K562 (cell line): ENCODE measurements at regions not wholly inside any gene's neighbourhood (a gene's known extent, or its start where the extent isn't known, plus 50 kb on each side); places are given as distances from the start of the nearest gene placed in this dataset.
A peak's percentile ranks its signal among the peaks of the same experiment; 100 is the strongest.

Source experiments
- ADNP ChIP-seq: fragments of 200-800 bp; sonication (Bioruptor generic); IDR thresholded peaks from 2 replicates; pipeline ENCODE4 v1.6.1; 2016; ENCODE audit warnings: missing genetic modification characterization, missing compliant biosample characterization
- ARID2 ChIP-seq: fragments of 450-650 bp; IDR thresholded peaks from 2 replicates; pipeline ENCODE4 v1.6.1; 2017; ENCODE audit warnings: antibody characterized with exemption, mild to moderate bottlenecking
- ARID3A ChIP-seq: IDR thresholded peaks from 2 replicates; pipeline ENCODE4 v1.6.1; 2012; ENCODE audit warnings: low read depth, low read length, improper control_type of control experiment, borderline replicate concordance
- ETS2 ChIP-seq: IDR thresholded peaks from 2 replicates; pipeline ENCODE4 v1.6.1; 2016; ENCODE audit warnings: borderline replicate concordance, missing genetic modification characterization, mild to moderate bottlenecking, moderate library complexity, missing compliant biosample characterization; ENCODE audit not compliant: poor library complexity, severe bottlenecking
- GATAD2A ChIP-seq: fragments of 450-650 bp; IDR thresholded peaks from 2 replicates; pipeline ENCODE4 v1.6.1; 2017
- MCM3 ChIP-seq: fragments of 450-650 bp; IDR thresholded peaks from 2 replicates; pipeline ENCODE4 v1.6.1; 2016
- NCOR1 ChIP-seq: fragments of 450-650 bp; IDR thresholded peaks from 2 replicates; pipeline ENCODE4 v1.6.1; 2016; ENCODE audit warnings: mild to moderate bottlenecking, moderate library complexity
- PHTF2 ChIP-seq: fragments of 250-450 bp; sonication (Bioruptor Pico); IDR thresholded peaks from 2 replicates; pipeline ENCODE4 v1.5.0; 2021; ENCODE audit warnings: mild to moderate bottlenecking
- POLR3G ChIP-seq: IDR thresholded peaks from 2 replicates; pipeline ENCODE4 v1.6.1; 2011; ENCODE audit not compliant: insufficient read length, insufficient replicate concordance; ENCODE audit errors: extremely low read depth
- RAD51 ChIP-seq: fragments of 450-650 bp; IDR thresholded peaks from 2 replicates; pipeline ENCODE4 v1.7.1; 2016; ENCODE audit warnings: low read depth, mild to moderate bottlenecking, borderline replicate concordance
- SAFB2 ChIP-seq: fragments of 200-400 bp; formaldehyde crosslinking; IDR thresholded peaks from 2 replicates; pipeline ENCODE4 v1.6.1; 2018; ENCODE audit warnings: borderline replicate concordance, low read length, low read depth, moderate library complexity; ENCODE audit not compliant: severe bottlenecking
- SMC3 ChIP-seq: conservative IDR thresholded peaks from 2 replicates; pipeline ENCODE4 v1.6.1; 2011; ENCODE audit warnings: low read depth, low read length, improper control_type of control experiment; ENCODE audit not compliant: insufficient read depth
- SNRNP70 ChIP-seq: fragments of 200-400 bp; formaldehyde crosslinking; optimal IDR thresholded peaks from 2 replicates; pipeline ENCODE3; 2017; ENCODE audit warnings: low read depth, low read length
- U2AF1 ChIP-seq: fragments of 200-400 bp; formaldehyde crosslinking; optimal IDR thresholded peaks from 2 replicates; pipeline ENCODE3; 2017; ENCODE audit warnings: mild to moderate bottlenecking, low read depth, low read length, moderate library complexity
- YY1 ChIP-seq, 3 experiments: IDR thresholded peaks; 2 replicates each; pipeline ENCODE4 v1.6.1; 2011; ENCODE audit warnings: low read length in 2 of 3, mild to moderate bottlenecking in 2 of 3, moderate library complexity in 2 of 3, borderline replicate concordance in 1 of 3, control low read depth in 1 of 3, low read depth in 1 of 3; ENCODE audit not compliant: insufficient read depth in 3 of 3, insufficient replicate concordance in 2 of 3, control insufficient read depth in 1 of 3, insufficient read length in 1 of 3; ENCODE audit errors: extremely low read depth in 1 of 3
- ZBTB1 ChIP-seq: sonication (generic); formaldehyde crosslinking; IDR thresholded peaks from 2 replicates; pipeline ENCODE4 v1.8.1; 2023; ENCODE audit warnings: missing genetic modification reagents, low read depth, mild to moderate bottlenecking, borderline replicate concordance
- ZBTB9 ChIP-seq: fragments of 450-650 bp; formaldehyde crosslinking; IDR thresholded peaks from 2 replicates; pipeline ENCODE4 v1.4.0; 2020; ENCODE audit warnings: mild to moderate bottlenecking, moderate library complexity
- ZNF175 ChIP-seq: fragments of 200-800 bp; sonication (Bioruptor generic); IDR thresholded peaks from 2 replicates; pipeline ENCODE4 v1.6.1; 2016; ENCODE audit warnings: low read depth, mild to moderate bottlenecking, missing genetic modification characterization, missing compliant biosample characterization
- ZNF436 ChIP-seq: fragments of 250-450, 450-650 bp; sonication (Bioruptor Pico); formaldehyde crosslinking; IDR thresholded peaks from 2 replicates; pipeline ENCODE4 v1.7.0; 2020; ENCODE audit warnings: mild to moderate bottlenecking
- ZNF696 ChIP-seq: fragments of 250-450 bp; sonication (Bioruptor Pico); conservative IDR thresholded peaks from 2 replicates; pipeline ENCODE4 v1.4.0; 2020; ENCODE audit warnings: mild to moderate bottlenecking, moderate library complexity
- ZNF830 ChIP-seq: fragments of 250-450 bp; sonication (Bioruptor Pico); IDR thresholded peaks from 2 replicates; pipeline ENCODE4 v1.5.0; 2021; ENCODE audit warnings: mild to moderate bottlenecking
- TF ChIP-seq, protein P1 (sequence below): fragments of 250-450 bp; sonication (Bioruptor Pico); IDR thresholded peaks from 2 replicates; pipeline ENCODE4 v1.8.0; 2022; ENCODE audit warnings: inconsistent platforms
- TF ChIP-seq, protein P2 (sequence below): sonication (generic); IDR thresholded peaks from 2 replicates; pipeline ENCODE4 v1.6.1; 2016

GRCh38 chr7:131109759-131110296 lies 217.8 kb upstream of the MKLN1 start (continued):
- TF ChIP-seq PHTF2 (CRISPR knock-in tag) = no peak
- peak; percentile 32; the same call in 1 of the 2 replicates for TF ChIP-seq ZBTB9 (CRISPR knock-in tag)
- no peak for TF ChIP-seq ZNF436 (CRISPR knock-in tag)
- TF ChIP-seq, protein P1, sequence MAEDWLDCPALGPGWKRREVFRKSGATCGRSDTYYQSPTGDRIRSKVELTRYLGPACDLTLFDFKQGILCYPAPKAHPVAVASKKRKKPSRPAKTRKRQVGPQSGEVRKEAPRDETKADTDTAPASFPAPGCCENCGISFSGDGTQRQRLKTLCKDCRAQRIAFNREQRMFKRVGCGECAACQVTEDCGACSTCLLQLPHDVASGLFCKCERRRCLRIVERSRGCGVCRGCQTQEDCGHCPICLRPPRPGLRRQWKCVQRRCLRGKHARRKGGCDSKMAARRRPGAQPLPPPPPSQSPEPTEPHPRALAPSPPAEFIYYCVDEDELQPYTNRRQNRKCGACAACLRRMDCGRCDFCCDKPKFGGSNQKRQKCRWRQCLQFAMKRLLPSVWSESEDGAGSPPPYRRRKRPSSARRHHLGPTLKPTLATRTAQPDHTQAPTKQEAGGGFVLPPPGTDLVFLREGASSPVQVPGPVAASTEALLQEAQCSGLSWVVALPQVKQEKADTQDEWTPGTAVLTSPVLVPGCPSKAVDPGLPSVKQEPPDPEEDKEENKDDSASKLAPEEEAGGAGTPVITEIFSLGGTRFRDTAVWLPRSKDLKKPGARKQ (CRISPR knock-in tag) = no peak
- no peak for TF ChIP-seq SMC3
- no peak for TF ChIP-seq SAFB2
- peak in 2 of 3 experiments; percentile 72 to 76 for TF ChIP-seq YY1 (IDR thresholded peaks at IDR 0.05; ENCODE audit: borderline replicate concordance in 1 of 3, control insufficient read depth in 1 of 3, extremely low read depth in 1 of 3, insufficient read depth in 3 of 3, insufficient read length in 1 of 3, insufficient replicate concordance in 2 of 3, low read depth in 1 of 3, low read length in 2 of 3)
- TF ChIP-seq ARID3A = 0 out of 2 replicates have a peak, but pooled peaks have one; percentile 7
- TF ChIP-seq GATAD2A = peak; percentile 71
- TF ChIP-seq MCM3 = no peak
- TF ChIP-seq, protein P2, sequence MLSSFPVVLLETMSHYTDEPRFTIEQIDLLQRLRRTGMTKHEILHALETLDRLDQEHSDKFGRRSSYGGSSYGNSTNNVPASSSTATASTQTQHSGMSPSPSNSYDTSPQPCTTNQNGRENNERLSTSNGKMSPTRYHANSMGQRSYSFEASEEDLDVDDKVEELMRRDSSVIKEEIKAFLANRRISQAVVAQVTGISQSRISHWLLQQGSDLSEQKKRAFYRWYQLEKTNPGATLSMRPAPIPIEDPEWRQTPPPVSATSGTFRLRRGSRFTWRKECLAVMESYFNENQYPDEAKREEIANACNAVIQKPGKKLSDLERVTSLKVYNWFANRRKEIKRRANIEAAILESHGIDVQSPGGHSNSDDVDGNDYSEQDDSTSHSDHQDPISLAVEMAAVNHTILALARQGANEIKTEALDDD = no peak
- TF ChIP-seq RAD51 = 0 out of 2 replicates have a peak, but pooled peaks have one; percentile 7
- no peak for TF ChIP-seq POLR3G
- no peak for TF ChIP-seq SNRNP70
- no peak for TF ChIP-seq ZNF830 (CRISPR knock-in tag)
- TF ChIP-seq ZBTB1 (CRISPR knock-in tag) = peak; percentile 80
- TF ChIP-seq ARID2 = no peak
- TF ChIP-seq U2AF1 = no peak
- TF ChIP-seq ZNF696 (CRISPR knock-in tag) = no peak
- no peak for TF ChIP-seq ZNF175 (CRISPR knock-in tag)
- TF ChIP-seq ADNP (tag) = no peak
- TF ChIP-seq ETS2 (tag) = no peak
- TF ChIP-seq NCOR1 = peak; percentile 71
